T-cell (primary cell): ENCODE measurements at regions not wholly inside any gene's neighbourhood (a gene's known extent, or its start where the extent isn't known, plus 50 kb on each side); places are given as distances from the start of the nearest gene placed in this dataset.

Source experiments
- ATAC-seq, 4 experiments: fragments of 200-7000 bp in 3 of 4; fragments of 150-1000 bp in 1 of 4; cut with Tn5 transposase; replicated peaks in 1 of 4; 1 replicate in 3 of 4; 2 replicates in 1 of 4; pipeline ENCODE4 v1.10.0; 2021; ENCODE audit warnings: moderate library complexity in 3 of 4, mild to moderate bottlenecking in 2 of 4, moderate number of reproducible peaks in 1 of 4
- CTCF ChIA-PET, 2 donors: fragments of 300-600 bp; sonication (Branson Sonifier 250); formaldehyde crosslinking; loops; one replicate each; lab custom pipeline; 2022; ENCODE audit warnings: antibody characterized with exemption in 2 of 2; lab: Charles Lee
- POLR2A ChIA-PET, 2 donors: fragments of 300-600 bp; sonication (Branson Sonifier 250); formaldehyde crosslinking; loops; one replicate each; lab custom pipeline; 2022; ENCODE audit warnings: antibody characterized with exemption in 2 of 2; lab: Charles Lee
- DNase-seq, 35 experiments: peaks; one replicate each; pipeline versions ENCODE4 v3.0.0 to v3.0.0-alpha.2; 2013 to 2023
- H3K27ac ChIP-seq: one replicate; pipeline ENCODE4 v1.5.1; 2013; ENCODE audit warnings: low read length
- H3K27me3 ChIP-seq, 2 experiments: replicated peaks in 1 of 2; 1 replicate in 1 of 2; 2 replicates in 1 of 2; pipeline versions ENCODE4 v1.6.1 to v1.7.0; 2013; ENCODE audit warnings: low read length in 1 of 2, mixed read lengths in 1 of 2; ENCODE audit not compliant: control insufficient read depth in 2 of 2, insufficient read depth in 2 of 2; ENCODE audit errors: extremely low read depth in 1 of 2
- H3K36me3 ChIP-seq, 2 donors: 1 replicate in 1 of 2; 2 replicates in 1 of 2; pipeline versions ENCODE4 v1.6.1 to v1.7.0; 2013; ENCODE audit warnings: low read length in 1 of 2; ENCODE audit not compliant: control insufficient read depth in 2 of 2, insufficient read depth in 1 of 2; ENCODE audit errors: extremely low read depth in 1 of 2
- H3K4me1 ChIP-seq, 2 experiments: 1 replicate in 1 of 2; 2 replicates in 1 of 2; pipeline versions ENCODE4 v1.6.1 to v1.7.0; 2013; ENCODE audit warnings: low read length in 2 of 2, mixed read lengths in 1 of 2; ENCODE audit not compliant: insufficient read depth in 2 of 2, control insufficient read depth in 1 of 2; ENCODE audit errors: extremely low read depth in 1 of 2
- H3K4me3 ChIP-seq, 2 donors: 1 replicate in 1 of 2; 2 replicates in 1 of 2; pipeline versions ENCODE4 v1.5.1 to v1.7.0; 2013; ENCODE audit warnings: mild to moderate bottlenecking in 2 of 2, low read length in 1 of 2, moderate library complexity in 1 of 2; ENCODE audit not compliant: control insufficient read depth in 1 of 2; ENCODE audit errors: extremely low read depth in 1 of 2
- H3K9me3 ChIP-seq: 2 replicates; pipeline ENCODE4 v1.7.0; 2013
- H3K27ac Mint-ChIP-seq, 2 donors: one replicate each; pipeline ENCODE4 v1.8.0; 2020 to 2021; ENCODE audit warnings: mild to moderate bottlenecking in 2 of 2, mixed read lengths in 2 of 2
- H3K27me3 Mint-ChIP-seq, 2 donors: one replicate each; pipeline ENCODE4 v1.8.0; 2021 to 2022; ENCODE audit warnings: mixed read lengths in 2 of 2
- H3K36me3 Mint-ChIP-seq: one replicate; pipeline ENCODE4 v1.8.0; 2021; ENCODE audit warnings: mixed read lengths
- H3K4me1 Mint-ChIP-seq, 3 donors: one replicate each; pipeline ENCODE4 v1.8.0; 2020 to 2022; ENCODE audit warnings: mixed read lengths in 3 of 3, mild to moderate bottlenecking in 1 of 3
- H3K4me3 Mint-ChIP-seq, 3 donors: one replicate each; pipeline ENCODE4 v1.8.0; 2020 to 2022; ENCODE audit warnings: mild to moderate bottlenecking in 3 of 3, mixed read lengths in 3 of 3, moderate library complexity in 3 of 3
- H3K9me3 Mint-ChIP-seq, 3 donors: one replicate each; pipeline ENCODE4 v1.8.0; 2020 to 2022; ENCODE audit warnings: mixed read lengths in 3 of 3
- WGBS: methylation state at CpG from one replicate; pipeline ENCODE4 v1.1.5; 2013; ENCODE audit warnings: missing lambda C conversion rate; ENCODE audit not compliant: insufficient coverage; 5-methylcytosine and 5-hydroxymethylcytosine counted together

GRCh38 chr10:131641898-131642297, 258.9 kb upstream of the PPP2R2D start:
- POLR2A ChIA-PET: no interaction called here
- Mint-ChIP-seq H3K36me3 (no peaks in the 10 kb centered on the region), H3K4me3 (no peak overlapping the region), H3K9me3 (peaks cover 0 to 16% (median 16%) of the 10 kb centered on the region in 3 donors), H3K4me1 (no peaks in the 10 kb centered on the region), H3K27ac (no peak overlapping the region), H3K27me3 (peaks cover 0 to 3% of the 10 kb centered on the region in 2 donors)
- Histone ChIP-seq H3K4me3 (no peak overlapping the region), H3K9me3 (no peaks in the 10 kb centered on the region), H3K27ac (no peak overlapping the region), H3K36me3 (no peaks in the 10 kb centered on the region), H3K27me3 (peaks cover 0 to 27% of the 10 kb centered on the region in 2 experiments), H3K4me1 (no peaks in the 10 kb centered on the region)
- ATAC-seq: no peak
- DNase-seq: no peak
- WGBS: 93% methylated on average over 3 of the region's 4 CpGs
- CTCF ChIA-PET: no interaction called here

GRCh38 chr10:131642966-131643365, 257.8 kb upstream of the PPP2R2D start:
- H3K36me3 ChIP-seq: no peaks in the 10 kb centered on the region
- peaks cover 0 to 26% of the 10 kb centered on the region in 2 experiments for H3K27me3 ChIP-seq
- H3K4me1 ChIP-seq: no peaks in the 10 kb centered on the region
- ChIA-PET CTCF (no interaction called here), POLR2A (no interaction called here)
- no peak overlapping the region for H3K4me3 ChIP-seq
- H3K9me3 ChIP-seq: no peaks in the 10 kb centered on the region
- H3K27ac Mint-ChIP-seq: no peak overlapping the region
- WGBS: no CpG with 5 or more reads among the region's 4 CpGs
- ATAC-seq: no peak
- H3K4me3 Mint-ChIP-seq: no peak overlapping the region
- peaks cover 5 to 8% of the 10 kb centered on the region in 2 donors for H3K27me3 Mint-ChIP-seq
- no peak overlapping the region for H3K27ac ChIP-seq
- H3K9me3 Mint-ChIP-seq: peaks cover 0 to 16% (median 16%) of the 10 kb centered on the region in 3 donors
- no peaks in the 10 kb centered on the region for H3K36me3 Mint-ChIP-seq
- no peak for DNase-seq
- H3K4me1 Mint-ChIP-seq: no peaks in the 10 kb centered on the region

GRCh38 chr10:131644289-131644688, 256.5 kb upstream of the PPP2R2D start:
- 58% methylated on average over 10 of the region's 14 CpGs for WGBS
- H3K27me3 Mint-ChIP-seq: peaks cover 7 to 13% of the 10 kb centered on the region in 2 donors
- Histone ChIP-seq H3K27me3 (peaks cover 0 to 20% of the 10 kb centered on the region in 2 experiments), H3K27ac (no peak overlapping the region), H3K9me3 (no peaks in the 10 kb centered on the region), H3K4me1 (no peaks in the 10 kb centered on the region), H3K36me3 (no peaks in the 10 kb centered on the region), H3K4me3 (no peak overlapping the region)
- POLR2A ChIA-PET: no interaction called here
- no peak overlapping the region for H3K27ac Mint-ChIP-seq
- CTCF ChIA-PET: no interaction called here
- H3K4me1 Mint-ChIP-seq: no peaks in the 10 kb centered on the region
- no peak for ATAC-seq
- DNase-seq: no peak
- H3K4me3 Mint-ChIP-seq: no peak overlapping the region
- no peaks in the 10 kb centered on the region for H3K36me3 Mint-ChIP-seq
- H3K9me3 Mint-ChIP-seq: peaks cover 0 to 16% (median 14%) of the 10 kb centered on the region in 3 donors

- H3K4me1 ChIP-seq: no peaks in the 10 kb centered on the region
- H3K36me3 ChIP-seq: no peaks in the 10 kb centered on the region
- no peak overlapping the region for H3K4me3 ChIP-seq
- H3K36me3 Mint-ChIP-seq: no peaks in the 10 kb centered on the region
- ChIA-PET POLR2A (no interaction called here), CTCF (no interaction called here)
- H3K9me3 Mint-ChIP-seq: peaks cover 0 to 15% (median 6%) of the 10 kb centered on the region in 3 donors
- no peak for DNase-seq
- H3K9me3 ChIP-seq: no peaks in the 10 kb centered on the region
- H3K27me3 Mint-ChIP-seq: peaks cover 7 to 13% of the 10 kb centered on the region in 2 donors
- no peak overlapping the region for H3K4me3 Mint-ChIP-seq
- 85% methylated on average over 7 of the region's 12 CpGs for WGBS
- H3K4me1 Mint-ChIP-seq: no peaks in the 10 kb centered on the region
- no peak for ATAC-seq
- no peak overlapping the region for H3K27ac Mint-ChIP-seq
- no peak overlapping the region for H3K27ac ChIP-seq
- H3K27me3 ChIP-seq: peaks cover 0 to 20% of the 10 kb centered on the region in 2 experiments
These were observed 255.7 kb upstream of the PPP2R2D start for GRCh38 chr10:131644864-131645658.

- H3K4me1 ChIP-seq: no peaks in the 10 kb centered on the region
- 71% methylated on average over 4 of the region's 10 CpGs for WGBS
- no peaks in the 10 kb centered on the region for H3K4me1 Mint-ChIP-seq
- CTCF ChIA-PET: no interaction called here
- peaks cover 0 to 8% (median 1%) of the 10 kb centered on the region in 3 donors for H3K9me3 Mint-ChIP-seq
- ATAC-seq (no peak), DNase-seq (no peak)
- peaks cover 7 to 13% of the 10 kb centered on the region in 2 donors for H3K27me3 Mint-ChIP-seq
- POLR2A ChIA-PET: no interaction called here
- H3K27ac Mint-ChIP-seq: no peak overlapping the region
- H3K4me3 Mint-ChIP-seq: no peak overlapping the region
- no peaks in the 10 kb centered on the region for H3K36me3 Mint-ChIP-seq
- H3K9me3 ChIP-seq: no peaks in the 10 kb centered on the region
- H3K36me3 ChIP-seq: no peaks in the 10 kb centered on the region
- H3K4me3 ChIP-seq: no peak overlapping the region
- H3K27ac ChIP-seq: no peak overlapping the region
- peaks cover 0 to 27% of the 10 kb centered on the region in 2 experiments for H3K27me3 ChIP-seq
These were observed 255.1 kb upstream of the PPP2R2D start for GRCh38 chr10:131645756-131646155.

GRCh38 chr10:131646551-131647525, 254.0 kb upstream of the PPP2R2D start:
- Histone ChIP-seq H3K27me3 (peaks cover 0 to 38% of the 10 kb centered on the region in 2 experiments), H3K4me1 (no peaks in the 10 kb centered on the region), H3K4me3 (no peak overlapping the region), H3K27ac (no peak overlapping the region), H3K9me3 (no peaks in the 10 kb centered on the region), H3K36me3 (no peaks in the 10 kb centered on the region)
- ATAC-seq (no peak), DNase-seq (no peak)
- CTCF ChIA-PET: no interaction called here
- no peak overlapping the region for H3K4me3 Mint-ChIP-seq
- POLR2A ChIA-PET: no interaction called here
- no peak overlapping the region for H3K27ac Mint-ChIP-seq
- peaks cover 14 to 21% of the 10 kb centered on the region in 2 donors for H3K27me3 Mint-ChIP-seq
- no peaks in the 10 kb centered on the region for H3K4me1 Mint-ChIP-seq
- no peaks in the 10 kb centered on the region for H3K36me3 Mint-ChIP-seq
- H3K9me3 Mint-ChIP-seq: peaks cover 0 to 4% (median 0%) of the 10 kb centered on the region in 3 donors
- 79% methylated on average over 26 of the region's 30 CpGs for WGBS
